IMR-90 (cell line): ENCODE measurements at regions not wholly inside any gene's neighbourhood (a gene's known extent, or its start where the extent isn't known, plus 50 kb on each side); places are given as distances from the start of the nearest gene placed in this dataset.

Source experiments
- ATAC-seq: fragments of 200-7000 bp; cut with Tn5 transposase; 2 replicates; pipeline ENCODE4 v1.9.1; 2020; ENCODE audit warnings: low read depth, mild to moderate bottlenecking, moderate library complexity
- BruUV-seq: library from RNA; stranded (reverse); fragments of 400-500 nt; replicated peaks from 2 replicates; lab custom pipeline; 2021; lab: Mats Ljungman, UMichigan
- CTCF ChIA-PET: fragments of 300-600 bp; formaldehyde crosslinking; extraction: SDS; loops from one replicate; lab custom pipeline; 2021; ENCODE audit warnings: antibody characterized with exemption; lab: Yijun Ruan, JAX
- POLR2A ChIA-PET: fragments of 300-600 bp; sonication (Branson Sonifier 250); formaldehyde crosslinking; loops from one replicate; lab custom pipeline; 2022; ENCODE audit warnings: antibody characterized with exemption; ENCODE audit not compliant: unreplicated experiment; lab: Charles Lee
- DNase-seq: peaks from one replicate; pipeline ENCODE4 v3.0.0; 2013
- H2AFZ ChIP-seq: replicated peaks from 2 replicates; pipeline ENCODE3; 2013; ENCODE audit warnings: low read length, mild to moderate bottlenecking; ENCODE audit not compliant: poor library complexity
- H2AK5ac ChIP-seq: 2 replicates; pipeline ENCODE4 v1.6.1; 2013; ENCODE audit warnings: low read depth, low read length, inconsistent platforms
- H2AK9ac ChIP-seq: replicated peaks from 2 replicates; pipeline ENCODE3; 2013; ENCODE audit warnings: mild to moderate bottlenecking, low read depth, low read length, moderate library complexity; ENCODE audit not compliant: poor library complexity
- H2BK120ac ChIP-seq: 2 replicates; pipeline ENCODE4 v1.6.1; 2013; ENCODE audit warnings: low read depth, low read length, inconsistent platforms
- H2BK15ac ChIP-seq: 3 replicates; pipeline ENCODE4 v1.6.1; 2013; ENCODE audit warnings: low read depth, low read length, inconsistent platforms
- H2BK20ac ChIP-seq: 2 replicates; pipeline ENCODE4 v1.6.1; 2013; ENCODE audit warnings: low read depth, mild to moderate bottlenecking, inconsistent platforms, low read length, moderate library complexity
- H2BK5ac ChIP-seq: 2 replicates; pipeline ENCODE4 v1.6.1; 2013; ENCODE audit warnings: mild to moderate bottlenecking, low read depth, low read length, inconsistent platforms; ENCODE audit not compliant: poor library complexity, severe bottlenecking
- H3K14ac ChIP-seq: replicated peaks from 2 replicates; pipeline ENCODE4 v1.6.1; 2013; ENCODE audit warnings: low read depth, low read length, inconsistent platforms
- H3K18ac ChIP-seq: 2 replicates; pipeline ENCODE4 v1.6.1; 2013; ENCODE audit warnings: low read depth, low read length, control low read depth
- H3K23ac ChIP-seq: 2 replicates; pipeline ENCODE4 v1.6.1; 2013; ENCODE audit warnings: low read depth, low read length, inconsistent platforms
- H3K27ac ChIP-seq: 2 replicates; pipeline ENCODE4 v1.5.1; 2013; ENCODE audit warnings: mild to moderate bottlenecking, control low read depth, low read length; ENCODE audit not compliant: insufficient read depth
- H3K27me3 ChIP-seq: 2 replicates; pipeline ENCODE4 v1.6.1; 2013; ENCODE audit warnings: low read length; ENCODE audit not compliant: control insufficient read depth, insufficient read depth
- H3K36me3 ChIP-seq: 2 replicates; pipeline ENCODE4 v1.6.1; 2013; ENCODE audit warnings: low read length, mixed read lengths; ENCODE audit not compliant: control insufficient read depth, insufficient read depth
- H3K4ac ChIP-seq: 2 replicates; pipeline ENCODE4 v1.6.1; 2013; ENCODE audit warnings: low read depth, low read length, inconsistent platforms
- H3K4me1 ChIP-seq: 2 replicates; pipeline ENCODE4 v1.6.1; 2013; ENCODE audit warnings: low read length, mixed read lengths; ENCODE audit not compliant: control insufficient read depth, insufficient read depth
- H3K4me2 ChIP-seq: 2 replicates; pipeline ENCODE4 v1.6.1; 2013; ENCODE audit warnings: low read depth, mild to moderate bottlenecking, control low read depth, low read length, moderate library complexity
- H3K4me3 ChIP-seq: 2 replicates; pipeline ENCODE4 v1.5.1; 2013; ENCODE audit warnings: low read depth, mild to moderate bottlenecking, control low read depth, low read length, moderate library complexity; ENCODE audit not compliant: insufficient read depth
- H3K56ac ChIP-seq: 2 replicates; pipeline ENCODE4 v1.6.1; 2013; ENCODE audit warnings: low read length, inconsistent platforms; ENCODE audit not compliant: insufficient read depth; ENCODE audit errors: extremely low read depth
- H3K79me1 ChIP-seq, 2 experiments: 2 replicates each; pipeline ENCODE4 v1.6.1; 2013; ENCODE audit warnings: low read length in 2 of 2, inconsistent platforms in 1 of 2, low read depth in 1 of 2
- H3K9ac ChIP-seq: 2 replicates; pipeline ENCODE4 v1.6.1; 2013; ENCODE audit warnings: low read depth, low read length, control low read depth
- H3K9me1 ChIP-seq: 2 replicates; pipeline ENCODE4 v1.6.1; 2013; ENCODE audit warnings: low read length, inconsistent platforms; ENCODE audit not compliant: insufficient read depth
- H3K9me3 ChIP-seq: 2 replicates; pipeline ENCODE4 v1.6.1; 2013; ENCODE audit warnings: low read length; ENCODE audit not compliant: control insufficient read depth, insufficient read depth
- H4K20me1 ChIP-seq: 2 replicates; pipeline ENCODE4 v1.6.1; 2013; ENCODE audit warnings: low read length, inconsistent platforms; ENCODE audit not compliant: insufficient read depth
- H4K5ac ChIP-seq: 2 replicates; pipeline ENCODE4 v1.6.1; 2013; ENCODE audit warnings: mild to moderate bottlenecking, low read depth, low read length, control low read depth
- H4K8ac ChIP-seq, 2 experiments: 2 replicates each; pipeline ENCODE4 v1.6.1; 2013; ENCODE audit warnings: low read depth in 2 of 2, low read length in 2 of 2, control low read depth in 1 of 2, inconsistent platforms in 1 of 2
- H4K91ac ChIP-seq: 2 replicates; pipeline ENCODE4 v1.6.1; 2013; ENCODE audit warnings: low read depth, low read length, inconsistent platforms; ENCODE audit not compliant: insufficient read depth
- BHLHE40 ChIP-seq: fragments of 150-350 bp; IDR thresholded peaks from 2 replicates; pipeline ENCODE4 v1.6.1; 2016; ENCODE audit warnings: mild to moderate bottlenecking, low read depth, low read length
- CEBPB ChIP-seq: IDR thresholded peaks from 2 replicates; pipeline ENCODE4 v1.6.1; 2012; ENCODE audit warnings: low read depth, low read length, improper control_type of control experiment
- CHD1 ChIP-seq: IDR thresholded peaks from 2 replicates; pipeline ENCODE4 v1.6.1; 2012; ENCODE audit warnings: low read depth, low read length, improper control_type of control experiment
- CTCF ChIP-seq: conservative IDR thresholded peaks from 2 replicates; pipeline ENCODE4 v1.5.1; 2012; ENCODE audit warnings: mild to moderate bottlenecking, low read depth, low read length, improper control_type of control experiment
- ELK1 ChIP-seq: fragments of 150-350 bp; IDR thresholded peaks from 2 replicates; pipeline ENCODE4 v1.6.1; 2016; ENCODE audit warnings: low read depth, mild to moderate bottlenecking, low read length, moderate library complexity, borderline replicate concordance
- FOS ChIP-seq: fragments of 150-350 bp; IDR thresholded peaks from 2 replicates; pipeline ENCODE4 v1.6.1; 2016; ENCODE audit warnings: low read depth, low read length
- MAFK ChIP-seq: IDR thresholded peaks from 2 replicates; pipeline ENCODE4 v1.6.1; 2012; ENCODE audit warnings: low read depth, low read length, improper control_type of control experiment
- MXI1 ChIP-seq: IDR thresholded peaks from 2 replicates; pipeline ENCODE4 v1.6.1; 2012; ENCODE audit warnings: low read depth, mild to moderate bottlenecking, low read length, moderate library complexity, borderline replicate concordance
- NFE2L2 ChIP-seq: fragments of 150-350 bp; IDR thresholded peaks from 2 replicates; pipeline ENCODE4 v1.6.1; 2016; ENCODE audit warnings: low read depth, mild to moderate bottlenecking, low read length
- POLR2A ChIP-seq: IDR thresholded peaks from 2 replicates; pipeline ENCODE4 v1.6.1; 2012; ENCODE audit warnings: mild to moderate bottlenecking, low read depth, low read length
- RAD21 ChIP-seq: IDR thresholded peaks from 2 replicates; pipeline ENCODE4 v1.6.1; 2012; ENCODE audit warnings: low read length, improper control_type of control experiment
- SMC3 ChIP-seq: fragments of 150-350 bp; IDR thresholded peaks from 2 replicates; pipeline ENCODE4 v1.6.1; 2016; ENCODE audit warnings: low read depth, mild to moderate bottlenecking, antibody characterized with exemption, low read length, moderate library complexity
- USF2 ChIP-seq: fragments of 150-350 bp; IDR thresholded peaks from 2 replicates; pipeline ENCODE4 v1.6.1; 2017; ENCODE audit warnings: mild to moderate bottlenecking, antibody characterized with exemption, low read length, low read depth
- dilution Hi-C: fragments of 300-500 bp; cut with HindIII; formaldehyde crosslinking; loops from one replicate; pipeline ENCODE4 v1.14.3; 2018; ENCODE audit warnings: low sequenced_read_pairs; ENCODE audit not compliant: unreplicated experiment
- in situ Hi-C: fragments of 300-500 bp; cut with MboI; formaldehyde crosslinking; loops from 3 replicates; pipeline ENCODE4 v1.14.3; 2019; ENCODE audit warnings: low sequenced_read_pairs, inconsistent platforms, mixed read lengths
- intact Hi-C: fragments of 100-400 bp; cut with micrococcal nuclease; formaldehyde crosslinking; loops from 2 replicates; pipeline ENCODE4 v1.10.0; 2022

- Histone ChIP-seq H3K4me3 (no peak overlapping the region), H3K36me3 (no peaks in the 10 kb centered on the region), H2AFZ (no peak overlapping the region), H3K27me3 (no peaks in the 10 kb centered on the region), H3K27ac (no peak overlapping the region), H2BK5ac (no peak overlapping the region), H3K18ac (no peak overlapping the region), H2AK5ac (no peak overlapping the region), H2BK120ac (no peak overlapping the region), H3K23ac (no peak overlapping the region), H3K56ac (no peak overlapping the region), H3K4me2 (no peak overlapping the region), H3K4me1 (peaks cover 3% of the 10 kb centered on the region; the same call in 1 of the 2 replicates), H3K9me1 (no peaks in the 10 kb centered on the region), H3K9me3 (no peaks in the 10 kb centered on the region), H4K91ac (no peak overlapping the region), H2BK15ac (no peak overlapping the region), H3K9ac (no peak overlapping the region), H3K79me1 (no peaks in the 10 kb centered on the region), H2AK9ac (no peak overlapping the region), H4K20me1 (no peaks in the 10 kb centered on the region), H2BK20ac (no peak overlapping the region), H3K4ac (no peak overlapping the region), H4K5ac (no peak overlapping the region), H3K14ac (no peak overlapping the region), H4K8ac (no peak overlapping the region)
- dilution Hi-C loops (no loop called here), intact Hi-C loops (no loop called here), in situ Hi-C loops (no loop called here)
- DNase-seq: no peak
- ATAC-seq: no peak
- ChIA-PET POLR2A (no interaction called here), CTCF (no interaction called here)
- no TSS peak for BruUV-seq
- TF ChIP-seq RAD21: no peak
- TF ChIP-seq POLR2A: no peak
- TF ChIP-seq CHD1: no peak
- no peak for TF ChIP-seq ELK1
- TF ChIP-seq SMC3: no peak
- TF ChIP-seq MXI1: no peak
- no peak for TF ChIP-seq CTCF
- TF ChIP-seq CEBPB: no peak
- TF ChIP-seq MAFK: no peak
- no peak for TF ChIP-seq FOS
- no peak for TF ChIP-seq BHLHE40
- no peak for TF ChIP-seq USF2
- no peak for TF ChIP-seq NFE2L2
Observed at GRCh38 chr21:27772816-27773215, 805.9 kb upstream of the ADAMTS5 start.
